Ishikawa (cell line): ENCODE measurements at regions not wholly inside any gene's neighbourhood (a gene's known extent, or its start where the extent isn't known, plus 50 kb on each side); places are given as distances from the start of the nearest gene placed in this dataset.

Source experiments
- CEBPB ChIP-seq: IDR thresholded peaks from 2 replicates; pipeline ENCODE4 v1.6.1; 2012
- CREB1 ChIP-seq: IDR thresholded peaks from 2 replicates; pipeline ENCODE4 v1.6.1; 2012; ENCODE audit warnings: low read depth
- EGR1 ChIP-seq: IDR thresholded peaks from 2 replicates; pipeline ENCODE4 v1.6.1; 2012
- EP300 ChIP-seq: IDR thresholded peaks from 2 replicates; pipeline ENCODE4 v1.6.1; 2012; ENCODE audit warnings: borderline replicate concordance
- MAX ChIP-seq: IDR thresholded peaks from 2 replicates; pipeline ENCODE4 v1.6.1; 2012
- RAD21 ChIP-seq: IDR thresholded peaks from 2 replicates; pipeline ENCODE4 v1.6.1; 2012; ENCODE audit warnings: low read depth
- REST ChIP-seq: IDR thresholded peaks from 2 replicates; pipeline ENCODE4 v1.6.1; 2012; ENCODE audit warnings: low read depth, mild to moderate bottlenecking
- TAF1 ChIP-seq: IDR thresholded peaks from 2 replicates; pipeline ENCODE4 v1.6.1; 2012; ENCODE audit warnings: low read depth, mild to moderate bottlenecking

- TF ChIP-seq EGR1 (no peak), TAF1 (no peak), CEBPB (no peak), CREB1 (no peak), REST (no peak), RAD21 (no peak), MAX (no peak), EP300 (no peak)
Observed at GRCh38 chr7:101736084-101736483, 81.3 kb upstream of the CUX1 start.
